Ureter (tissue), 1 donor: ENCODE measurements at regions not wholly inside any gene's neighbourhood (a gene's known extent, or its start where the extent isn't known, plus 50 kb on each side); places are given as distances from the start of the nearest gene placed in this dataset.

Source experiments
- DNase-seq: peaks from one replicate; pipeline ENCODE4 v3.0.0-alpha.2; 2020; ENCODE audit warnings: low spot score
- donor health status: DM: yes; HTN: yes; CAD: no.

- DNase-seq, result no peak
These were observed 59.8 kb upstream of the PPP2R5A start for GRCh38 chr1:212225416-212225815.

- DNase-seq, result no peak
These were observed 59.3 kb upstream of the PPP2R5A start for GRCh38 chr1:212225871-212226302.

- no peak for DNase-seq
These were observed 58.7 kb upstream of the PPP2R5A start for GRCh38 chr1:212226467-212226866.

- no peak for DNase-seq
These were observed 57.1 kb upstream of the PPP2R5A start for GRCh38 chr1:212228076-212228475.

- DNase-seq, result no peak
These were observed 56.6 kb upstream of the PPP2R5A start for GRCh38 chr1:212228591-212229119.

- DNase-seq, result no peak
These were observed 55.6 kb upstream of the PPP2R5A start for GRCh38 chr1:212229654-212230053.

GRCh38 chr1:212230329-212230728, 54.9 kb upstream of the PPP2R5A start:
- no peak for DNase-seq

GRCh38 chr1:212231372-212231771, 53.8 kb upstream of the PPP2R5A start:
- no peak for DNase-seq

GRCh38 chr1:212232090-212232489, 53.1 kb upstream of the PPP2R5A start:
- DNase-seq, result no peak

- DNase-seq, result no peak
These were observed 51.9 kb upstream of the PPP2R5A start for GRCh38 chr1:212233321-212233720.

- DNase-seq, result no peak
These were observed 50.5 kb upstream of the PPP2R5A start for GRCh38 chr1:212234431-212235395.
